ENCODE measurements at regions not wholly inside any gene's neighbourhood (a gene's known extent, or its start where the extent isn't known, plus 50 kb on each side); places are given as distances from the start of the nearest gene placed in this dataset.
"Not testable (repeated sequence)": the region's sequence is repeated elsewhere in the genome, so short reads cannot be mapped to it uniquely, and the experiment has no call there.

DNA sequence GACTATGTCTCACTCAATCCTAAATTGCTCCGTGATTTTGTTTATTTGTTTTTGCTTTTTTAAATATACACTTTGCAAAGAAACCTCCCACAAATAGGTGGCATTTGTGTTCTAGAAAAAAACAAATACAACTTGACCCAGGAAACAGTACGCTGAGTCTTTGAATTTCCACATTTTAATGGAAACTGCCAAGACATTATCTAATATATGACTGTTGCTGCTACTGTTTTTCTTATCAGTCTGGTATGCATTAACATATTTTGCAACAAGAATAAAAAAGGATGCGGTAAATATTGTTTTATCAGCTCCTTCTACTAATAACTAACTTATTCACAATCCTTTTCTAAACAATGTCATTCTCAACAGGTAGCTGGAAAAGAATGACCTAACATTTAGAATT, 187.4 kb downstream of the LRIG3 start:
- H3K27ac ChIP-seq = no peak overlapping the region

DNA sequence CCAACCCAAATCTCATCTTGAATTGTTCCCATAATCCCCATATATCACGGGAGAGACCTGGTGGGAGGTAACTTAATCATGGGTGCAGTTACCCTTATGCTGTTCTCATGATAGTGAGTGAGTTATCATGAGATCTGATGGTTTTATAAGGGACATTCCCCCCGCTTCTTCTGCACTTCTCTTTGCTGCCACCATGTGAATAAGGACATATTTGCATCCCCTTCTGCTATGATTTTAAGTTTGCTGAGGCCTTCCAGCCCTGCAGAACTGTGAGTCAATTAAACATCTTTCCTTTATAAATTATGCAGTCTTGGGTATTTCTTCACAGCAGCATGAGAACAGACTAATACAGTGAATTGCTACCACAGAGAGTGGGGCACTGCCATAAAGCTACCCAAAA, 179.1 kb downstream of the LRIG3 start:
- TF ChIP-seq, protein P1, sequence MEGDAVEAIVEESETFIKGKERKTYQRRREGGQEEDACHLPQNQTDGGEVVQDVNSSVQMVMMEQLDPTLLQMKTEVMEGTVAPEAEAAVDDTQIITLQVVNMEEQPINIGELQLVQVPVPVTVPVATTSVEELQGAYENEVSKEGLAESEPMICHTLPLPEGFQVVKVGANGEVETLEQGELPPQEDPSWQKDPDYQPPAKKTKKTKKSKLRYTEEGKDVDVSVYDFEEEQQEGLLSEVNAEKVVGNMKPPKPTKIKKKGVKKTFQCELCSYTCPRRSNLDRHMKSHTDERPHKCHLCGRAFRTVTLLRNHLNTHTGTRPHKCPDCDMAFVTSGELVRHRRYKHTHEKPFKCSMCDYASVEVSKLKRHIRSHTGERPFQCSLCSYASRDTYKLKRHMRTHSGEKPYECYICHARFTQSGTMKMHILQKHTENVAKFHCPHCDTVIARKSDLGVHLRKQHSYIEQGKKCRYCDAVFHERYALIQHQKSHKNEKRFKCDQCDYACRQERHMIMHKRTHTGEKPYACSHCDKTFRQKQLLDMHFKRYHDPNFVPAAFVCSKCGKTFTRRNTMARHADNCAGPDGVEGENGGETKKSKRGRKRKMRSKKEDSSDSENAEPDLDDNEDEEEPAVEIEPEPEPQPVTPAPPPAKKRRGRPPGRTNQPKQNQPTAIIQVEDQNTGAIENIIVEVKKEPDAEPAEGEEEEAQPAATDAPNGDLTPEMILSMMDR (IDR thresholded peaks at IDR 0.05) = peak; percentile 25
- TF ChIP-seq ZFX (IDR thresholded peaks at IDR 0.05; ENCODE audit: borderline replicate concordance) = no peak
- no peak overlapping the region for H3K27ac ChIP-seq

More for the DNA sequence above, 187.4 kb downstream of the LRIG3 start:
- no peak for TF ChIP-seq ZFX (IDR thresholded peaks at IDR 0.05; ENCODE audit: borderline replicate concordance)
- TF ChIP-seq, protein P1 (IDR thresholded peaks at IDR 0.05) = no peak

DNA sequence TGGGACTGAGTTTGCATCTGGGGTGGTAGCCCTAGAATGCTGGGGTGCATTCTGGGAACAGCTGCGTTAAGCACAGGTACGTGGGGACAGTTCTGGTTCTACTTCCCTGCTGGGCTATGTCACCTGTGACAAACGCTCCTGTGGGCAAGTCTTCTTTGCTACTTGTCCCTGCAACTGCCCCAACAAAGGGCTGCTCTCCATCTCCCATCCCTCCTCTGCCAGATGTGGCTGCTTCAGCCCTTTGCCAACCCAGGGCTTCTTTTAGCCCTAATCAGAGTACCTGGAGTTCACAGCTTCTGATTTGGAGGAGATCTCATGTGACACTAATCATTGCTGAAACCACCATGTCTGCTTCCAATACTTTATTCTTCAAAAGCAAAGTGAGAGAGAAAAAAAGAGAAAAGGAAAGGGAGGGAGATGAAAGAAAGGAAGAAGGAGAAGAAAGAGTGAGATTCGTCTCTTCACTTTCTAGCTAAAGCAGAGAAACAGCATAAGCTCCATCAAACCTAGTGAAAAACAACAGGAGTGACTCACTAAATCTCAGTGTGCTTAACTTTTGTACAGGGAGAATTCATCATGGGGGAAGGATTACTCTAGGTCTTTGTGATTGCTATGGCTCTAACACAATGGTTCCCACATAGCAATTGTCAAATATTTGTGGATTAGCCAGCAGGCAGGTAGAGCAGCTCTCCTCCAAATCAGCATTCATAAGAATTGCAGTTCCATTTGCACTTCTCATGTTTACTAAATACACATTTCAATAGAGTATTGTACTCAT, 174.8 kb downstream of the LRIG3 start:
- H3K27ac ChIP-seq = no peak overlapping the region
- TF ChIP-seq, protein P1 (IDR thresholded peaks at IDR 0.05) = no peak

DNA sequence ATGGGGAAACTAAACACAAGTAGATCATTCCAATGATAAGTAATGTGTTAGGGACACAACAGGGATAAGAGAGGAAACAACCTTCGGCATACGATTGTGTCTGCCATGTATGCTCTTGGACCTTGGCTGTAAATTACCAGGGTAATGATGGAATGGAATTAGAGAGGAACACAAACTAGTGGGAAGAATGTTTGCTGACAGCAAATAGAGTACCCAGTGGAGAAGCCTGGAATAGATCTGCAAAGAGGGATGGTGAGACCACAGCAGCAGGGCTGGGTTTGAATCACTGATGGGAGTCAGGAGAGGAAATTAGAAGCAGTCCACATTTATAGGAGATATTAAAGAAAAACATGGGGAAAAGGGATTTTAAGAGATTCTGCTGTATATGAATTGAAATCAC, 172.8 kb downstream of the LRIG3 start:
- no peak overlapping the region for H3K27ac ChIP-seq
- TF ChIP-seq ZFX (IDR thresholded peaks at IDR 0.05; ENCODE audit: borderline replicate concordance) = no peak
- TF ChIP-seq, protein P1 (IDR thresholded peaks at IDR 0.05) = no peak

DNA sequence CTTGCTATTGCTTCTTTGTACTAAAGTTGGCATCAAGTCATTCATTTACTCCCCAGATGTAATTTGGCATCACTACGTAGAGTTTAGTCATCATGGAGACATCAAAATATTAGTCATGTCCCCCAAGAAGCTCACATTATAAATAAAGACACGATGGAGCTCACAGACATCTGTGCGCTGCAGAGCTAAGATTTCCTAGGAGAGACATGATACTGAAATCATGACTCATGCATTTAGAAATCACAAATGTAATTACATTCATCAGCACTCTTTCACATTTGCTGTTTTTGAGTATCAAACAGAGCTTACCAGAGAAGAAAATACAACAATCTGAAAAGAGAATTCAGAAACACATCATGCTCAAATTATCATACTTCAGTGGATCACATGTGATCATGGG, 169.8 kb downstream of the LRIG3 start:
- H3K27ac ChIP-seq = no peak overlapping the region
- TF ChIP-seq, protein P1 (IDR thresholded peaks at IDR 0.05) = no peak
- no peak for TF ChIP-seq ZFX (IDR thresholded peaks at IDR 0.05; ENCODE audit: borderline replicate concordance)

DNA sequence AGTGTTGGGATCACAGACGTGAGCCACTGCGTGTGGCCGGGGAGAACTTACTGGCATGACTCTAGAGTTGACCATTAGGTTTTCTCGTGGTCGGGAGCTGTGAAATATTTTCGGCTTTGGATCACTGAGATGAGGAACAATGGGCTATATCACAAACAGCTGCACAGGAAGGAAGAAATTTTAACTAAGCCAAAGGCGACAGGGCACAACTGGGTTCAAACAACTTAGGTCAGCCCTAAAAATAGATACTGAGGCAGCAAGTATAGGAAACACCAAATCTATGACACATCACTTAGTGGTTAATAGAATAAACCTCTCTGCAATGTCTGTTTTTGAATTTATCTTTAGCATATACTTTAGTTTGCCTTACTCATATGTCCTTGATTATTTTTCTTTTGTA, 162.9 kb downstream of the LRIG3 start:
- H3K27ac ChIP-seq = no peak overlapping the region
- no peak for TF ChIP-seq ZFX (IDR thresholded peaks at IDR 0.05; ENCODE audit: borderline replicate concordance)
- TF ChIP-seq, protein P1 (IDR thresholded peaks at IDR 0.05) = no peak

DNA sequence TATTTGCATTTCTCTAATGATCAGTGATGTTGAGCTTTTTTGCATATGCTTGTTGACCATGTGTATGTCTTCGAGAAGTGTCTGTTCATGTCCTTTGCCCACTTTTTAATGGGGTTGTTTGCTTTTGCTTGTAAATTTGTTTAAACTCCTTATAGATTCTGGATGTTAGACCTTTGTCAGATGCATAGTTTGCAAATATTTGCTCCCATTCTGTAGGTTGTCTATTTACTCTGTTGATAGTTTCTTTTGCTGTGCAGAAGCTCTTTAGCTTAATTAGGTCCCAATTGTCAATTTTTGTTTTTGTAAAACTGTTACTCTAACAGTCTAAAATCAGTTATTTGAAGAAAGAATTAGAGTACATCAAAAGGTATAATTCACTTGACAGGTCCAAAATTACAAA, 160.6 kb downstream of the LRIG3 start:
- H3K27ac ChIP-seq = not testable (repeated sequence)

DNA sequence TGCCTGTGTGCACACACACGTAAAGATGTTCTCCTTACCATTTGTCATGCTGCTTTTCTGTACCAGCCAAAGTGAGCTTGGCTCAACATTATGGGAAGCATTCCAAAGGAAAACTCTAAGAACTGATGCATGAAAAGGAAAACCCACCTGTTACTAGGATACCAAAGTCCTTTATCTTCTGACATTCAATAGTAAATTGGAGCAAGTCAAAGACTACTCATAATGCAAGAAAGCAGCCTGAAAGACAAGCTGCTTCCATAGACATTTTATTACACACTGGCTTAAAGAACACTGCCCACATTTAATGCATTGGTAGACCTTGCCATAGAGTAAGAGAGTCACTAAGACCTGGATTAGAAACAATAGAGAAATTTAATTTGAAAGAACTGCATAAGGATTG, 159.0 kb downstream of the LRIG3 start:
- H3K27ac ChIP-seq = no peak overlapping the region
- no peak for TF ChIP-seq ZFX (IDR thresholded peaks at IDR 0.05; ENCODE audit: borderline replicate concordance)
- TF ChIP-seq, protein P1 (IDR thresholded peaks at IDR 0.05) = no peak
